ENCODE measurements at regions not wholly inside any gene's neighbourhood (a gene's known extent, or its start where the extent isn't known, plus 50 kb on each side); places are given as distances from the start of the nearest gene placed in this dataset.

- no peak for TF ChIP-seq ATF2 (IDR thresholded peaks at IDR 0.05; ENCODE audit: low read length)
Observed at GRCh38 chr6:12394170-12394569, 104.0 kb downstream of the EDN1 start (continued).

Data from H1 (cell line).